Astrocyte of the cerebellum (primary cell): ENCODE measurements at regions not wholly inside any gene's neighbourhood (a gene's known extent, or its start where the extent isn't known, plus 50 kb on each side); places are given as distances from the start of the nearest gene placed in this dataset.

ENCODE experiments used
- DNase-seq: peaks from one replicate; pipeline ENCODE4 v3.0.0-alpha.2; 2011; ENCODE audit warnings: low read depth
- H3K4me3 ChIP-seq: 2 replicates; pipeline ENCODE4 v1.5.1; 2011; ENCODE audit warnings: mild to moderate bottlenecking, low read depth, low read length, moderate library complexity
- in situ Hi-C: cut with HindIII; loops from 2 replicates; pipeline ENCODE4 v1.10.0; 2017; ENCODE audit warnings: low sequenced_read_pairs
- TF ChIP-seq, protein P1 (sequence below): IDR thresholded peaks from 2 replicates; pipeline ENCODE4 v1.5.1; 2012; ENCODE audit warnings: low read length, low read depth, moderate library complexity, mild to moderate bottlenecking; ENCODE audit errors: missing control alignments

DNA sequence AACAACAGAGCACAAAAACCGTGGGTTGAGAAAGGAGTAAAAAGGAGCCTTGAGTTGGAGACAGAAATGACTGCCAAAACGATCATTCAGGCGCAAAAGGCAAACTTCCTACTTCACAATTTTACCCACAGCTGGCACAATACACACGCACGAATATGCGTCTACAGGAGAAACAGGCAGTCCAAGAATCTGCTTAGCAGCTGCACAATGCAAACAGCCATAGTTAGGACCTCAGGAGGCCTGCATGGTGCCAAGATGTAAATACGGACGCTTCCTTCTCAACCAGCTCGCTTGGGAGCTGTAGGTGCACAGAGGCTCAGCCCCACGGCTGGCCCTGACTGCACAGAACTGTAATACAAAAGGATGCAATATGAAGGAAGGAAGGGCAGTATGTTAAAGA, 250.1 kb upstream of the CAND1 start:
- in situ Hi-C loops = no loop called here
- H3K4me3 ChIP-seq = no peak overlapping the region
- peak; percentile 36 for DNase-seq
- TF ChIP-seq, protein P1, sequence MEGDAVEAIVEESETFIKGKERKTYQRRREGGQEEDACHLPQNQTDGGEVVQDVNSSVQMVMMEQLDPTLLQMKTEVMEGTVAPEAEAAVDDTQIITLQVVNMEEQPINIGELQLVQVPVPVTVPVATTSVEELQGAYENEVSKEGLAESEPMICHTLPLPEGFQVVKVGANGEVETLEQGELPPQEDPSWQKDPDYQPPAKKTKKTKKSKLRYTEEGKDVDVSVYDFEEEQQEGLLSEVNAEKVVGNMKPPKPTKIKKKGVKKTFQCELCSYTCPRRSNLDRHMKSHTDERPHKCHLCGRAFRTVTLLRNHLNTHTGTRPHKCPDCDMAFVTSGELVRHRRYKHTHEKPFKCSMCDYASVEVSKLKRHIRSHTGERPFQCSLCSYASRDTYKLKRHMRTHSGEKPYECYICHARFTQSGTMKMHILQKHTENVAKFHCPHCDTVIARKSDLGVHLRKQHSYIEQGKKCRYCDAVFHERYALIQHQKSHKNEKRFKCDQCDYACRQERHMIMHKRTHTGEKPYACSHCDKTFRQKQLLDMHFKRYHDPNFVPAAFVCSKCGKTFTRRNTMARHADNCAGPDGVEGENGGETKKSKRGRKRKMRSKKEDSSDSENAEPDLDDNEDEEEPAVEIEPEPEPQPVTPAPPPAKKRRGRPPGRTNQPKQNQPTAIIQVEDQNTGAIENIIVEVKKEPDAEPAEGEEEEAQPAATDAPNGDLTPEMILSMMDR = no peak

DNA sequence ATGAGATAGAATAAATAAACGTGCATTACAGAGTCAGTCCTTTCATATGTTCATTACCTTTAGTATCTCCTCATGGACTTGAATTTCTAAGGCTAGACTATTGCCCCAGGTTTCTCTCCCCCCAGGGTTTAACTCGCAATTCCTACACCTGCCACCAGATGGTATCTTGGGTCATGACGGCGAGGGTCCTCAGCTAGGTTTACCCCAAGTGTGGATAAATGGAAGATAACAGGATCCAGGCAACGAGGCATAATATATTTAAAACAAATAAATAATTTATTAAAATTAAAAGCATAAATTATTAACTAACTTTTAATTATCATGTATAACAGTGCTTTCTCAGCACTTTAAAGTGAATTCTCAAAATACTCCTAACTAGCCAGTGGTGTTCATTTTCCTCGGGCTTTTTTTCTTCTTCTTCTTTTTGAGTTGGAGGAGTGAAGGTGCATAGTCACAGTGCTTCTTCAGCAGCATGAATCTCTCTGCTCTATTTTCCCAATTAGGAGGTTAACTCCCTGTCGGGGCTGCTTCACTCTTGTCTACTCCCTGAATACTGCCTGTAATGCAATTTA, 243.5 kb upstream of the CAND1 start:
- in situ Hi-C loops = no loop called here
- H3K4me3 ChIP-seq = no peak overlapping the region
- TF ChIP-seq, protein P1 = peak; percentile 90
- DNase-seq = no peak

DNA sequence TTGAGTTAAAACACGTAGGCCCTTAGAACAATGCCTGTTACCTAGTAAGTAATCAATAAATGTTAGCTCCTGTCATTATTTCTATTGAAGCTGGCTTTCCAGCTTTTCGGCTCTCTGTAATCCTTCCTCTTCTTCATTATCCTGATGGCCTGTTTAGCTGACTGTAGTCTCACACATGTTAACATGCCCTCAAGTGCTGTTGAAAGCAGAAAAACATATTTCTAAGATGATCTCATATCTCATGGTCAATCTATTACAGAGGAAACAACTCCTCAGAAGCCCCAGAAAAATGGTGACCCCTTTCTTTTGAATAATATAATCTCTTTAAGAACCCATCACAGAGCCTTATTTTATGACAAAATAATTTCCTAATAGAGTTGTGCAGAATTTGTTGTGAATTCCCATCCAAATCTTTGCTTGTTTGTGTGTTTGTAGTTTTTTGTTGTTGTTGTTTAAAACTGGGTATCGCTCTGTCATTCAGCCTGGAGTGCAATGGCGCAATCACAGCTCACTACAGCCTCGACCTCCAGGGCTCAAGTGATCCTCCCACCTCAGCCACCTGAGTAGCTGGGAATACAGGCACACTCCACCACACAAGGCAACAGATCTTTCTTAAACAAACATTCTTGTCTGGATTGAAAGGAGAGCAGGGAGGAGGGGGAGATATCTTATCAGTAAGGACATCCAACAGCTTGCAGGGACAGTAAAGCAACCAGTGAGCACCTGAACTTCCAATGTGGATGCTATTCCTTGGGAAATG, 242.5 kb upstream of the CAND1 start:
- TF ChIP-seq, protein P1 = no peak
- no peak overlapping the region for H3K4me3 ChIP-seq
- DNase-seq = no peak
- in situ Hi-C loops = no loop called here

DNA sequence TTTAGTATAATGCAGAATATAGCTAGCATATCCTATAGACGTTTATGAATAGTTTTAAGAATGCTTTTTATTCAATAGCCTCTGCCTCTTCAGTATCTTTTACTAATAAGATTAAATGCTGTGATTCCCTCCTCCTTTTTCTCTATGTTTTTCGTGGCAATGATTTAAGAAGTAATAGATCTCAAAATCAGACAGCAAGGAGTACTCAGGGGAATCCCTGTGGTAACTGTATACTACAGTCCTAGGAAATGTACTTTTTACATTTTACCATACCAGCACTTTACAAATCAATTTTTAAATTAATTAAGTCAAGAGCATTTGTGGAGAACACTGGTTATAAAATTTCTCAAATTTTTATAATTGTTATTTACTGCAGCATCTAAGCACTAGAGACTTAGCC, 240.6 kb upstream of the CAND1 start:
- in situ Hi-C loops = no loop called here
- no peak overlapping the region for H3K4me3 ChIP-seq
- TF ChIP-seq, protein P1 = no peak
- no peak for DNase-seq

DNA sequence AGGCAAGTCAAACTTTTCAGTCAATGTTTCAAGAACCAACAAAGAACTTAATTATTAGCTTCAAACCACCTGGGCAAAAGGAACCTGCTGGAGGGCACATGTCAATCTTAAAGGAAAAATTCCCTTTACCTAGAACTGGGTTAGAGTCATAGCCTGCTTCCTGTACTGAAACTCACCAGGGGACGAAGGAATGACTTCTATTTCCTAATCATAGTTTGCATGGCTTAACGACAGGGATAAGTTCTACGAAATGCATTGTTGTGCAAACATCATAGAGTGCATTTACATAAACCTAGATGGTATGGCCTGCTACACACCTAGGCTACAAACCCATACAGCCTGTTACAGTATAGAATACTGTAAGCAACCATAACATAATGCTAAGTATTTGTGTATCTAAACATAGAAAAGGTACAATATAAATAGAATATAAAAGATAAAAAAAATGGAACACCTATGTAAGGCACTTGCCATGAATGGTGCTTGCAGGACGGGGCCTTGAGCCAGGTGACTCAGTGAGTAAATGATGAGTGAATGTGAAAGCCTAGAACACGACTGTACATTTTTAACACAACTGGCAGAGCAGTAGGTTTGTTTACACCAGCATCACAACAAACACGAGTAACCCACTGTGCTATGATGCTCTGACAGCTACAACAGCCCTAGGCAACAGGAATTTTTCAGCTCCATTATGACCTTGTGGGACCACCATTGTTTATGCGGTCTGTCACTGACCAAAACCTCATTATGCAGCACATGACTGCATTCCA, 234.9 kb upstream of the CAND1 start:
- TF ChIP-seq, protein P1 = no peak
- peak; percentile 47 for DNase-seq
- no peak overlapping the region for H3K4me3 ChIP-seq
- in situ Hi-C loops = no loop called here

DNA sequence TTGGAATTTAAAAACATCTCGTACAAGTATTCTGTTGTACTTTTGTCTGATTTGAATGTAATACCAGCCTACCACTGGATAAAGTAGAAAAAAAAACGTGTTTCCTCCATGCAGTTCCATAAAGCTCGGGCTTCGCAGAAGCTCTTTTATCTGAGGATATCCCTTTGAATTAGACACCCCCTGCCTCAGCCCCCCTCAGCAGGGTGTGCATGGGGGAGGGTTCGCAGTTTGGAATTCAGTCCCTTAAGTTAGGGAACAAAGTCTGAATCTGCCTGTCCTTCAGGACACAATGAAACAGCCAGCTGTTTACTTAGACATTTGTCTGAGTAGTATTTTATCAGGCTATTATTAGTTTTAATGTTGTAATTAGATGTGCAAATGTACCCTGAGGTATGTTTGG, 234.0 kb upstream of the CAND1 start:
- TF ChIP-seq, protein P1 = no peak

More for the DNA sequence above, 234.0 kb upstream of the CAND1 start:
- H3K4me3 ChIP-seq = no peak overlapping the region
- in situ Hi-C loops = no loop called here
- no peak for DNase-seq
